H9 (cell line): ENCODE measurements at regions not wholly inside any gene's neighbourhood (a gene's known extent, or its start where the extent isn't known, plus 50 kb on each side); places are given as distances from the start of the nearest gene placed in this dataset.
A peak's percentile ranks its signal among the peaks of the same experiment; 100 is the strongest.

Source experiments
- DNase-seq: peaks from one replicate; pipeline ENCODE4 v3.0.0-alpha.2; 2017
- H2AFZ ChIP-seq: one replicate; pipeline ENCODE4 v1.6.1; 2013; ENCODE audit warnings: mild to moderate bottlenecking, low read length, control low read depth, moderate library complexity
- H2AK5ac ChIP-seq: 2 replicates; pipeline ENCODE4 v1.6.1; 2013; ENCODE audit warnings: low read length, control low read depth, mixed read lengths; ENCODE audit not compliant: insufficient read length
- H2BK120ac ChIP-seq: one replicate; pipeline ENCODE4 v1.6.1; 2013; ENCODE audit warnings: low read depth, mild to moderate bottlenecking, low read length, control low read depth, inconsistent platforms; ENCODE audit not compliant: poor library complexity, severe bottlenecking
- H2BK12ac ChIP-seq: 2 replicates; pipeline ENCODE4 v1.6.1; 2013; ENCODE audit warnings: low read length, control low read depth, mixed read lengths, low read depth; ENCODE audit not compliant: insufficient read length
- H2BK15ac ChIP-seq: 2 replicates; pipeline ENCODE4 v1.6.1; 2013; ENCODE audit warnings: low read depth, low read length, control low read depth
- H2BK20ac ChIP-seq: one replicate; pipeline ENCODE4 v1.6.1; 2013; ENCODE audit warnings: low read depth, mild to moderate bottlenecking, low read length, control low read depth, inconsistent platforms; ENCODE audit not compliant: poor library complexity, severe bottlenecking
- H2BK5ac ChIP-seq: 2 replicates; pipeline ENCODE4 v1.6.1; 2013; ENCODE audit warnings: low read length, control low read depth, mixed read lengths; ENCODE audit not compliant: insufficient read length
- H3K14ac ChIP-seq: 2 replicates; pipeline ENCODE4 v1.6.1; 2013; ENCODE audit warnings: low read length, control low read depth; ENCODE audit not compliant: insufficient read depth
- H3K18ac ChIP-seq: 2 replicates; pipeline ENCODE4 v1.6.1; 2013; ENCODE audit warnings: low read depth, mild to moderate bottlenecking, mixed read lengths, low read length, control low read depth; ENCODE audit not compliant: insufficient read length
- H3K23ac ChIP-seq: 2 replicates; pipeline ENCODE4 v1.6.1; 2013; ENCODE audit warnings: low read length, control low read depth, mixed read lengths, low read depth; ENCODE audit not compliant: insufficient read length
- H3K23me2 ChIP-seq: 2 replicates; pipeline ENCODE4 v1.6.1; 2013; ENCODE audit warnings: low read depth, mild to moderate bottlenecking, mixed read lengths, low read length, control low read depth; ENCODE audit not compliant: insufficient read length, poor library complexity, severe bottlenecking
- H3K27ac ChIP-seq: 2 replicates; pipeline ENCODE4 v1.5.1; 2013; ENCODE audit warnings: low read length, control low read depth, mixed read lengths, low read depth; ENCODE audit not compliant: insufficient read length
- H3K27me3 ChIP-seq: 2 replicates; pipeline ENCODE4 v1.6.1; 2013; ENCODE audit warnings: low read length, control low read depth, inconsistent platforms; ENCODE audit not compliant: insufficient read depth
- H3K4ac ChIP-seq: 2 replicates; pipeline ENCODE4 v1.6.1; 2013; ENCODE audit warnings: low read depth, mild to moderate bottlenecking, control low read depth, inconsistent platforms, low read length, moderate library complexity
- H3K4me1 ChIP-seq: 2 replicates; pipeline ENCODE4 v1.6.1; 2013; ENCODE audit warnings: low read length, control low read depth, inconsistent platforms; ENCODE audit not compliant: insufficient read depth
- H3K4me2 ChIP-seq: 2 replicates; pipeline ENCODE4 v1.6.1; 2013; ENCODE audit warnings: low read length, control low read depth, mixed read lengths; ENCODE audit not compliant: insufficient read length, insufficient read depth
- H3K56ac ChIP-seq: 2 replicates; pipeline ENCODE4 v1.6.1; 2013; ENCODE audit warnings: low read depth, mild to moderate bottlenecking, mixed read lengths, low read length, control low read depth; ENCODE audit not compliant: insufficient read length
- H3K79me1 ChIP-seq: 2 replicates; pipeline ENCODE4 v1.6.1; 2013; ENCODE audit warnings: low read depth, mild to moderate bottlenecking, moderate library complexity, low read length, control low read depth, inconsistent platforms; ENCODE audit not compliant: insufficient read depth, poor library complexity, severe bottlenecking
- H3K79me2 ChIP-seq: 2 replicates; pipeline ENCODE4 v1.6.1; 2013; ENCODE audit warnings: low read length, control low read depth, inconsistent platforms; ENCODE audit not compliant: insufficient read depth
- H3K9ac ChIP-seq: 2 replicates; pipeline ENCODE4 v1.6.1; 2013; ENCODE audit warnings: low read length, control low read depth, mixed read lengths; ENCODE audit not compliant: insufficient read length; ENCODE audit errors: extremely low read depth
- H3K9me3 ChIP-seq: one replicate; pipeline ENCODE4 v1.6.1; 2013; ENCODE audit warnings: low read depth, low read length, inconsistent platforms; ENCODE audit not compliant: control insufficient read depth
- H3T11ph ChIP-seq: one replicate; pipeline ENCODE4 v1.6.1; 2013; ENCODE audit warnings: mild to moderate bottlenecking, low read length, control low read depth, inconsistent platforms
- H4K20me1 ChIP-seq: one replicate; pipeline ENCODE4 v1.6.1; 2013; ENCODE audit not compliant: control insufficient read depth, insufficient read length, insufficient read depth
- H4K5ac ChIP-seq: 2 replicates; pipeline ENCODE4 v1.6.1; 2013; ENCODE audit warnings: low read depth, mild to moderate bottlenecking, mixed read lengths, low read length, control low read depth; ENCODE audit not compliant: insufficient read length
- H4K8ac ChIP-seq: replicated peaks from 2 replicates; pipeline ENCODE4 v1.6.1; 2013; ENCODE audit warnings: low read length, control low read depth, mixed read lengths, low read depth; ENCODE audit not compliant: insufficient read length
- H4K91ac ChIP-seq: 2 replicates; pipeline ENCODE4 v1.6.1; 2013; ENCODE audit warnings: low read depth, mild to moderate bottlenecking, moderate library complexity, mixed read lengths, low read length, control low read depth; ENCODE audit not compliant: insufficient read length
- H3K27ac Mint-ChIP-seq, 3 experiments: 2 replicates in 2 of 3; 3 replicates in 1 of 3; pipeline ENCODE4 v1.8.0; 2020 to 2021; ENCODE audit warnings: mixed read lengths in 3 of 3, mild to moderate bottlenecking in 1 of 3, moderate library complexity in 1 of 3
- H3K27me3 Mint-ChIP-seq: 2 replicates; pipeline ENCODE4 v1.8.0; 2021; ENCODE audit warnings: low read depth, mild to moderate bottlenecking, moderate library complexity, mixed read lengths
- H3K36me3 Mint-ChIP-seq, 3 experiments: 2 replicates in 2 of 3; 3 replicates in 1 of 3; pipeline ENCODE4 v1.8.0; 2020 to 2021; ENCODE audit warnings: low read depth in 3 of 3, mixed read lengths in 3 of 3; ENCODE audit not compliant: insufficient read depth in 1 of 3
- H3K4me1 Mint-ChIP-seq, 2 experiments: 2 replicates each; pipeline ENCODE4 v1.8.0; 2020; ENCODE audit warnings: mixed read lengths in 2 of 2
- H3K4me3 Mint-ChIP-seq, 2 experiments: 2 replicates in 1 of 2; 3 replicates in 1 of 2; pipeline ENCODE4 v1.8.0; 2020 to 2021; ENCODE audit warnings: mild to moderate bottlenecking in 2 of 2, mixed read lengths in 2 of 2, moderate library complexity in 1 of 2
- H3K9me3 Mint-ChIP-seq, 2 experiments: 2 replicates in 1 of 2; 3 replicates in 1 of 2; pipeline ENCODE4 v1.8.0; 2020; ENCODE audit warnings: mild to moderate bottlenecking in 2 of 2, mixed read lengths in 2 of 2, moderate library complexity in 1 of 2
- CTCF ChIP-seq: fragments of 200-600 bp; sonication (generic); conservative IDR thresholded peaks from 3 replicates; pipeline ENCODE4 v1.8.0; 2021; ENCODE audit warnings: antibody characterized with exemption, mild to moderate bottlenecking
- WGBS: extraction: QIAGEN DNeasy Blood & Tissue Kit; methylation state at CpG from one replicate; pipeline ENCODE4 v1.1.7; 2013; ENCODE audit warnings: missing lambda C conversion rate, low lambda C conversion rate, mixed read lengths; ENCODE audit not compliant: insufficient read length; ENCODE audit errors: extremely low coverage; 5-methylcytosine and 5-hydroxymethylcytosine counted together

GRCh38 chr9:129235041-129235930 lies 57.2 kb upstream of the IER5L start:
- Mint-ChIP-seq H3K27ac (peak overlapping the region in 1 of 3 experiments; percentile 65; a peak in 2 of 7 replicates), H3K4me1 (peaks cover 12 to 14% of the 10 kb centered on the region in 2 experiments), H3K27me3 (peaks cover 10% of the 10 kb centered on the region), H3K9me3 (no peaks in the 10 kb centered on the region), H3K36me3 (peaks cover 0 to 2% (median 0%) of the 10 kb centered on the region in 3 experiments; a peak in 1 of 7 replicates), H3K4me3 (no peak overlapping the region)
- H4K91ac ChIP-seq, result no peak overlapping the region
- no peaks in the 10 kb centered on the region for H3K79me1 ChIP-seq
- H3K4ac ChIP-seq, result no peak overlapping the region
- H3K9ac ChIP-seq, result no peak overlapping the region
- H4K5ac ChIP-seq, result no peak overlapping the region
- no peak overlapping the region for H2AK5ac ChIP-seq
- H2BK20ac ChIP-seq, result no peak overlapping the region
- no peak overlapping the region for H4K8ac ChIP-seq
- no peak overlapping the region for H3T11ph ChIP-seq
- no peak overlapping the region for H3K23ac ChIP-seq
- H3K9me3 ChIP-seq, result no peaks in the 10 kb centered on the region
- no peak overlapping the region for H2AFZ ChIP-seq
- no peak overlapping the region for H3K27ac ChIP-seq
- H3K4me2 ChIP-seq, result no peak overlapping the region
- no peak for TF ChIP-seq CTCF
- H3K27me3 ChIP-seq, result no peaks in the 10 kb centered on the region
- H3K14ac ChIP-seq, result no peak overlapping the region
- no peaks in the 10 kb centered on the region for H3K79me2 ChIP-seq
- no peak for DNase-seq
- H2BK15ac ChIP-seq, result no peak overlapping the region
- no peak overlapping the region for H2BK5ac ChIP-seq
- no peaks in the 10 kb centered on the region for H3K23me2 ChIP-seq
- H2BK12ac ChIP-seq, result no peak overlapping the region
- no peak overlapping the region for H3K18ac ChIP-seq
- no peak overlapping the region for H3K56ac ChIP-seq
- no peaks in the 10 kb centered on the region for H4K20me1 ChIP-seq
- no peaks in the 10 kb centered on the region for H3K4me1 ChIP-seq
- no peak overlapping the region for H2BK120ac ChIP-seq
- WGBS, result no CpG with 5 or more reads among the region's 18 CpGs
